Head of caudate nucleus (tissue), 42 donors: ENCODE measurements at regions not wholly inside any gene's neighbourhood (a gene's known extent, or its start where the extent isn't known, plus 50 kb on each side); places are given as distances from the start of the nearest gene placed in this dataset.
"Not testable (repeated sequence)": the region's sequence is repeated elsewhere in the genome, so short reads cannot be mapped to it uniquely, and the experiment has no call there.

Experiments used
- DNase-seq, 42 donors: peaks; one replicate each; pipeline versions ENCODE4 v3.0.0 to v3.0.0-alpha.2; 2020 to 2021; ENCODE audit warnings: mixed read lengths in 7 of 42
- intact Hi-C: fragments of 100-400 bp; cut with DNase I; formaldehyde crosslinking; loops from one replicate; pipeline ENCODE4 v1.15.0; 2022

DNA sequence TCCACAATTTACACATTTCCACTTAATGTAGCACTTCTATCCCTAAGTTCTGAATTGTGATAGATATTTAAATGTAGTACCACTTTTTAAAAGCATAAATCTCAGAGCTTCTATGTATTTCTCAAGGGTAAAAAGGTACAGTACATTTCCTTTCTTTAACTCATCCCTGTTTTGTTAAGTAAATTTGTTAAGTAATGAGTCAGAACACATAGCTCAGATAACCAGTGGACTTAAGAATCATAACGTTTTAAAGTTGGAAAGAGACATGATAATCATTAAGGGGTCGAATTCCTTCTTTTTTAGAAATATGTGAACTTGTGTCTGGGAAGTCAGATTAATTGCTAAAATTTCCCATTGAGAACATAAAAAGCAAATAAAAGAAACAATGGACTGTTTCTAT, 810.2 kb upstream of the NUDT12 start:
- intact Hi-C loops = no loop called here
- no peak for DNase-seq

- no peak for DNase-seq
- intact Hi-C loops = no loop called here
Observed at GRCh38 chr5:104372376-104372775, 809.8 kb upstream of the NUDT12 start.

DNA sequence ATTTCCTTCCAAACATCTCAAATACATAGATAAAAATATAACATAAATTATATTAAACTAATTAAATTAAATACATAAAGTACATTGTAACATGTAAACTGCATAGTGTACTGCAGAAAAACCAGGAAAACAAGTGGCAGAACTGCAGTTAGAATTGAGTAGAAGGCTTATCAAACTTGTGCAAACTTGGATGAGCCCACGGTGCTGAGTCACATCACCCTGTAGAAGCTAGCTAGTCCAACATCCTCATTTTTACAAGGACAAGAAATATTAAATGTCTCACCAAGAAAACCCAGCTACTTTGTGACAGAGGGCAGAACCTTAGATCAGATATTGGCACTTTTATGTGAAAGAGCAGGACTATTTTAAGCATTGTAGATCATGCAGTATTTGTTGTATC, 807.9 kb upstream of the NUDT12 start:
- no peak for DNase-seq
- intact Hi-C loops = no loop called here

GRCh38 chr5:104367978-104368377, 805.4 kb upstream of the NUDT12 start:
- DNase-seq = no peak
- intact Hi-C loops = no loop called here

GRCh38 chr5:104363567-104363966, 801.0 kb upstream of the NUDT12 start:
- intact Hi-C loops = no loop called here
- no peak for DNase-seq

- no peak for DNase-seq
- intact Hi-C loops = no loop called here
Observed at GRCh38 chr5:104361932-104362331, 799.3 kb upstream of the NUDT12 start.

DNA sequence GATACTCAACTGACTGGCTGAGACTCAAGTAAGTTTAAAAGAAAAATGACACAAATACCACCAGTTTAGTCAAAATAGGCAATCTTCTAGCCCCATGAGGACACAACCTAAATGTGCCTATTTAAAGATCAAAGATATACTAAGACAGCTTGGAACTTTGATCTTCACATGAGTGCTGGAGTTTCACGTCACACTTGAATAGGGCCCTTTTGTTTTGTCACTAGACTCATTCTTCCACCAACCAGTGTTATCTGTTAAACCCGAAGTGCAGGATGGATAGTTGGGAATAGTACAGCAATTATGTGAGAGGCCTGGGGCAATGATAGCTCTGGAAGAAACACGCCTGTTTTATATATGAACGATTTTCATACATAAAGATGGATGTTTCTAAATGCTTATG, 792.8 kb upstream of the NUDT12 start:
- DNase-seq = no peak
- intact Hi-C loops = no loop called here

GRCh38 chr5:104353371-104353770, 790.8 kb upstream of the NUDT12 start:
- DNase-seq = no peak
- intact Hi-C loops = no loop called here

- no peak for DNase-seq
- intact Hi-C loops = no loop called here
Observed at GRCh38 chr5:104352954-104353353, 790.4 kb upstream of the NUDT12 start.

- intact Hi-C loops = no loop called here
- no peak for DNase-seq
Observed at GRCh38 chr5:104347119-104347708, 784.6 kb upstream of the NUDT12 start.

- DNase-seq = peak in 2 of 42 donors; percentile 0 to 7
- intact Hi-C loops = no loop called here
Observed at GRCh38 chr5:104345222-104346016, 782.8 kb upstream of the NUDT12 start.

DNA sequence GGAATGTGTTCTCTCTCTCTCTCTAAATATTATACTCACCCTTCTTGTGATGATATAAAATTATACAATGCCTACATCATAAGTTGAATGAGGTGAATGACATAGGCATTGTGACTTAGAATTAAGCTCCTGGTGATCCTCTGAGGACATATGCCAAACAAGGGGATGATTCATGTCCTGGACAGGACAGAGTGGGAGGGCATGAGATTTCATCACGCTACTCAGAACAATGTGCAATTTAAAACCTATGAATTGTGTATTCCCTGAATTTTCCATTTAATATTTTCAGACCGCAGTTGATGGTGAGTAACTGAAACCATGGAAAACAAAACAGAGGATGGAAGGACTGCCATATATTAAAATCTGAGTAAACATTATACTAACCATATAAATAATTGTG, 782.2 kb upstream of the NUDT12 start:
- intact Hi-C loops = no loop called here
- DNase-seq = no peak

DNA sequence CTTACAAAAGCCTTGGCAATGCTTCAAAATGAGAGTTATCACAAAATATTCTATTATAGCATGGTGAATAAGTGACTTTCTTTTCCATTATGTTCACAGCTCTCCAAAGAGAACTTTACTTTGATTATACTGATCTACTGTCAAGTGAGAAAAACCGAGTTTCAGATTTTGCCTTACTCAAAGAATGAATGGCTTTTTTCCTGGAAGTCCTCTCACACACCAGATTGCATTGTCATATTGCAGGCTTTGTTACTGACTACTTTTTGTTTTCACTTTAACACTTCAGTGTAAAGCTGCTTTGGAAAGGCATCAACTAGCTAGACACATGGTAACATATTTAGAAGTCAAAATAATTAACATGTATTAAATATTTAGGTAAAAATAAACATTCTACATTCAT, 765.2 kb upstream of the NUDT12 start:
- no peak for DNase-seq
- intact Hi-C loops = no loop called here

DNA sequence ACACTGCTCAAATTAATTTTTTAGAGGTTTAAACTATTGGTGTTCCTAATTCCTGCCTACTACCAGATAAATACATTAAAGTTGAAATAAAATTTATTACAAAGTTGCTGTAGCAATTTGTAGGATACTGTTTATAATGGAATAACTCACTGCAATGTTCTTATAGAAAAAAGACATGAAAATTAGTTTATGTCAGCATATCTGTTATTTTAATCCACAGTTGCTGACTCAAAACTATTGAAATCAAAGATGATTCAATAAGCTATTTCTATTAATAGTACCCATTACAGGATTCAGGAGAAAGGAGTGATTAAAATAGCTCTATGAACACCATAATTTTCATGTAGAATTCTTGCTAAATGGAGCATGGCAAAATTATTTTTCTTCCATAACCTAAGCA, 764.4 kb upstream of the NUDT12 start:
- DNase-seq = no peak
- intact Hi-C loops = no loop called here

- no peak for DNase-seq
- intact Hi-C loops = no loop called here
Observed at GRCh38 chr5:104325356-104325755, 762.8 kb upstream of the NUDT12 start.

GRCh38 chr5:104316676-104317075, 754.1 kb upstream of the NUDT12 start:
- intact Hi-C loops, DNase-seq: not testable (repeated sequence)

GRCh38 chr5:104312481-104312880, 749.9 kb upstream of the NUDT12 start:
- no peak for DNase-seq
- intact Hi-C loops = no loop called here

DNA sequence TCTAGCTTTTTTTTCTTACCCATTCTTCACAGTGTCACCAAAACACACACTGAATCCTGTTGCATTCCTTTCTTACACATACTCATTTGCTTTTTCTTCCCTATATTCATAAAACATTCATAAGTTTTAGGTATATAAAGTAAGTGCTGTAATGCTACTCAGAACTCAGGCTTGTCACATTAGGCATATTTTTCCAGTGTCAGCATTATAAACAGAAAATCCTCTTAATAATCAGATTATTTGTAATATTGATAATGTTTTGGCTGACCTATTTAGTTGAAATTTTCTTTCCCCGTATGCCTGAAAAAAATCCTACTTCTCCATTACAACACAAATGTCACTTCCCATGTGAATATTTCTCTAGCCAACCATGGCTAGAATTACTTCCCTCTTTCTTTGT, 743.0 kb upstream of the NUDT12 start:
- no peak for DNase-seq
- intact Hi-C loops = no loop called here

GRCh38 chr5:104299998-104300706, 737.6 kb upstream of the NUDT12 start:
- intact Hi-C loops = no loop called here
- DNase-seq = no peak

GRCh38 chr5:104298518-104298917, 735.9 kb upstream of the NUDT12 start:
- no peak for DNase-seq
- intact Hi-C loops = no loop called here

DNA sequence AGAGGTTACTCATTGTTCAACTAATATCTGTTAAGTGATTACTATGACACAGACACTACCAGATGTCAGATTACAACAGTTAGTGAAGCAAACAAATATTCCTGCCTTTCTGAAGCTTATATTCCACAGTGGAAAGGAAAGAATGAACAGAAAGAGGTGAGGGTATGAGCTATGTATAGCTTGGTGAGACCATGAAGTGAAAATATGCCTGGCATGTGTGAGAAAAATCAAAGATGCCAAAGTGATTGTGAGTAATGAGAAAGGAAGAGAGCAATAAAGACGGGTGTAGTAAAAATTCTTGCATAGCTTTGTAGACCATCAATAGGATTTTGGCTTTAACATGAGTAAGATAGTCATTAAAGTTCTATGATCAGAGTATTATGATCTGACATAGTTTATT, 734.5 kb upstream of the NUDT12 start:
- intact Hi-C loops = no loop called here
- no peak for DNase-seq
